DND-41 (cell line): ENCODE measurements at regions not wholly inside any gene's neighbourhood (a gene's known extent, or its start where the extent isn't known, plus 50 kb on each side); places are given as distances from the start of the nearest gene placed in this dataset.

ENCODE experiments used
- ATAC-seq: fragments of 200-7000 bp; cut with Tn5 transposase; 3 replicates; pipeline ENCODE4 v1.9.1; 2021; ENCODE audit warnings: low read depth; ENCODE audit not compliant: insufficient read depth
- DNase-seq: peaks from one replicate; pipeline ENCODE4 v3.0.0-alpha.2; 2020
- H2AFZ ChIP-seq: 2 replicates; pipeline ENCODE4 v1.6.0; 2012; ENCODE audit warnings: low read depth, low read length
- H3K27ac ChIP-seq: 2 replicates; pipeline ENCODE4 v1.5.1; 2012; ENCODE audit warnings: low read length, inconsistent platforms
- H3K27me3 ChIP-seq: fragments of 200-600 bp; sonication (generic); 2 replicates; pipeline ENCODE4 v1.6.0; 2012; ENCODE audit warnings: low read length, mild to moderate bottlenecking, inconsistent platforms; ENCODE audit not compliant: insufficient read depth, poor library complexity
- H3K36me3 ChIP-seq: 2 replicates; pipeline ENCODE4 v1.5.1; 2012; ENCODE audit warnings: low read length, inconsistent platforms; ENCODE audit not compliant: insufficient read depth
- H3K4me1 ChIP-seq: 2 replicates; pipeline ENCODE4 v1.5.1; 2012; ENCODE audit warnings: mild to moderate bottlenecking, low read length; ENCODE audit not compliant: insufficient read depth
- H3K4me2 ChIP-seq: 2 replicates; pipeline ENCODE4 v1.6.0; 2012; ENCODE audit warnings: mild to moderate bottlenecking, moderate library complexity, low read length, inconsistent platforms; ENCODE audit not compliant: insufficient read depth
- H3K4me3 ChIP-seq, 2 experiments: fragments of 200-600 bp in 1 of 2; shearing (Covaris generic) in 1 of 2; 2 replicates each; pipeline ENCODE4 v1.5.1; 2012 to 2016; ENCODE audit warnings: inconsistent platforms in 2 of 2, low read length in 2 of 2, mild to moderate bottlenecking in 2 of 2, low read depth in 1 of 2, moderate library complexity in 1 of 2
- H3K79me2 ChIP-seq: 2 replicates; pipeline ENCODE4 v1.6.0; 2012; ENCODE audit warnings: low read length, inconsistent platforms; ENCODE audit not compliant: insufficient read depth
- H3K9ac ChIP-seq: 2 replicates; pipeline ENCODE4 v1.6.0; 2012; ENCODE audit warnings: low read depth, mild to moderate bottlenecking, inconsistent platforms, low read length, moderate library complexity
- H3K9me3 ChIP-seq: 2 replicates; pipeline ENCODE4 v1.5.1; 2012; ENCODE audit warnings: low read length, moderate library complexity, mild to moderate bottlenecking, inconsistent platforms; ENCODE audit not compliant: insufficient read depth, severe bottlenecking
- H4K20me1 ChIP-seq: 2 replicates; pipeline ENCODE4 v1.6.0; 2012; ENCODE audit warnings: low read length; ENCODE audit not compliant: insufficient read depth
- EZH2 ChIP-seq: IDR thresholded peaks from 3 replicates; pipeline ENCODE4 v1.6.1; 2012; ENCODE audit warnings: borderline replicate concordance, low read depth, mild to moderate bottlenecking, moderate library complexity, low read length, inconsistent platforms; ENCODE audit not compliant: severe bottlenecking
- TF ChIP-seq, protein P1 (sequence below): IDR thresholded peaks from 2 replicates; pipeline ENCODE4 v1.5.1; 2012; ENCODE audit warnings: borderline replicate concordance, low read length, moderate library complexity, mild to moderate bottlenecking; ENCODE audit not compliant: poor library complexity, severe bottlenecking; ENCODE audit errors: extremely low read depth

DNA sequence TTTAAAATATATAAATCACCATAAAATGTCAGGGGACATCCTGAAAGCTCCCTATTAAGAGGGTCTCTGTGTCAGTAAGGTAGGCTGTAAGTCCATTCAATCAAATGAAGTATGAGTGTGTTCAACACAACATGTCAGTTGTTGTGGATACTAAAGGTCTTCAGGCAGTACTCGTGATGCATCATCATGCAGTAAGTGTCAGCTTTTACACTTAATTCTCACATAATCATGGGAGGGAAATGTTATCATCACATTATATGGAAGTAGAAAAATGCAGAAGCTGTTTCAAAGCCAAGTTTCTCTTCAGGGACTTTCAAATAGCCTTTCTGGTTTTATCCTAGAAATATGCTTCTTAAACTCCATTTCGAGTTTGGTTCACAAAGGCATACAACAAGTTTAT lies 477.1 kb upstream of the ID2 start:
- Histone ChIP-seq H3K27me3 (no peaks in the 10 kb centered on the region), H3K4me3 (no peak overlapping the region), H2AFZ (no peak overlapping the region), H3K27ac (no peak overlapping the region), H3K36me3 (no peaks in the 10 kb centered on the region), H3K4me2 (no peak overlapping the region), H3K9ac (no peak overlapping the region), H3K4me1 (no peaks in the 10 kb centered on the region), H4K20me1 (no peaks in the 10 kb centered on the region), H3K79me2 (no peaks in the 10 kb centered on the region), H3K9me3 (peaks cover 17% of the 10 kb centered on the region)
- no peak for ATAC-seq
- no peak for DNase-seq
- TF ChIP-seq, protein P1, sequence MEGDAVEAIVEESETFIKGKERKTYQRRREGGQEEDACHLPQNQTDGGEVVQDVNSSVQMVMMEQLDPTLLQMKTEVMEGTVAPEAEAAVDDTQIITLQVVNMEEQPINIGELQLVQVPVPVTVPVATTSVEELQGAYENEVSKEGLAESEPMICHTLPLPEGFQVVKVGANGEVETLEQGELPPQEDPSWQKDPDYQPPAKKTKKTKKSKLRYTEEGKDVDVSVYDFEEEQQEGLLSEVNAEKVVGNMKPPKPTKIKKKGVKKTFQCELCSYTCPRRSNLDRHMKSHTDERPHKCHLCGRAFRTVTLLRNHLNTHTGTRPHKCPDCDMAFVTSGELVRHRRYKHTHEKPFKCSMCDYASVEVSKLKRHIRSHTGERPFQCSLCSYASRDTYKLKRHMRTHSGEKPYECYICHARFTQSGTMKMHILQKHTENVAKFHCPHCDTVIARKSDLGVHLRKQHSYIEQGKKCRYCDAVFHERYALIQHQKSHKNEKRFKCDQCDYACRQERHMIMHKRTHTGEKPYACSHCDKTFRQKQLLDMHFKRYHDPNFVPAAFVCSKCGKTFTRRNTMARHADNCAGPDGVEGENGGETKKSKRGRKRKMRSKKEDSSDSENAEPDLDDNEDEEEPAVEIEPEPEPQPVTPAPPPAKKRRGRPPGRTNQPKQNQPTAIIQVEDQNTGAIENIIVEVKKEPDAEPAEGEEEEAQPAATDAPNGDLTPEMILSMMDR, result no peak
- TF ChIP-seq EZH2, result no peak

DNA sequence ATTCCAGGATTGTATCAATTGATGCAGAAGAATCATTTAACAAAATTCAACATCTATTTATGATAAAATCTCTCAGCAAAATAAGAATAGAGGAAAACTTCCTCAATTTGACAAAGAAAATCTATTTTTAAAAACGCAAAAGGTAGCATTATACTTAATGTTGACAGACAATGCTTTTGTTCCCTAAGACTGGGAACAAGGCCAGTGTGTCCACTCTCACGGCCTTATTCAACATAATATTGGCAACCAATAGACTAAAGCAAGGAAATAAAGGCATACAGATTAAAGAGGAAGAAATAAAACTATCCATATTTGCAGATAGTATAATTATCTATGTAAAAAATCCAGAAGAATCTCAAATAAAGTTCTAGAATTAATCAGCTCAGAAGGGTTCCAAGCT lies 472.4 kb upstream of the ID2 start:
- Histone ChIP-seq H3K36me3 (no peaks in the 10 kb centered on the region), H2AFZ (no peak overlapping the region), H3K9me3 (peaks cover 14% of the 10 kb centered on the region), H4K20me1 (no peaks in the 10 kb centered on the region), H3K79me2 (no peaks in the 10 kb centered on the region), H3K9ac (no peak overlapping the region), H3K4me2 (no peak overlapping the region), H3K27me3 (no peaks in the 10 kb centered on the region), H3K4me3 (no peak overlapping the region), H3K27ac (no peak overlapping the region), H3K4me1 (no peaks in the 10 kb centered on the region)
- DNase-seq (no peak), ATAC-seq (no peak)
- TF ChIP-seq, protein P1, result no peak
- no peak for TF ChIP-seq EZH2

DNA sequence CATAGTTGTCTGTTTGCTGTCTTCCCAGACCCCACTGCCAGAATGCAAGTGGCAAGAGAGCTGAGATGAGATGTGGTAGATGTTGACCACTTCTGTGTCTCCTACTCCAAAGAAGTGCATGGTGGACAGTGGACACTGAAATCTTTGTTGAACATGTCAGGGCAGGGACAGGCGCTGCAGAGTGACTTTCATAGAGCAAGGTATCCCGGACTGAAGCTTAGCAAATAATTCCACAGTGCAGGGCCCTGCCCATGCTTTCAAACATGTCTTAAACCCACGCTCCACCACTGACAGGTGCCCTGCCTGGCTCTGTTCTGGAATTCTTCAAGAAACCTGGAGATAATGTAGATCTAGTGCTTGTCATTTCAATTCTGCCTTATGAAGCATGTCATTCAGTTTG lies 470.5 kb upstream of the ID2 start:
- Histone ChIP-seq H3K4me1 (no peaks in the 10 kb centered on the region), H3K4me2 (no peak overlapping the region), H4K20me1 (no peaks in the 10 kb centered on the region), H3K27me3 (no peaks in the 10 kb centered on the region), H2AFZ (no peak overlapping the region), H3K4me3 (no peak overlapping the region), H3K79me2 (no peaks in the 10 kb centered on the region), H3K9ac (no peak overlapping the region), H3K27ac (no peak overlapping the region), H3K36me3 (no peaks in the 10 kb centered on the region), H3K9me3 (peaks cover 14% of the 10 kb centered on the region)
- no peak for ATAC-seq
- no peak for DNase-seq
- TF ChIP-seq EZH2, result no peak
- TF ChIP-seq, protein P1, result no peak

DNA sequence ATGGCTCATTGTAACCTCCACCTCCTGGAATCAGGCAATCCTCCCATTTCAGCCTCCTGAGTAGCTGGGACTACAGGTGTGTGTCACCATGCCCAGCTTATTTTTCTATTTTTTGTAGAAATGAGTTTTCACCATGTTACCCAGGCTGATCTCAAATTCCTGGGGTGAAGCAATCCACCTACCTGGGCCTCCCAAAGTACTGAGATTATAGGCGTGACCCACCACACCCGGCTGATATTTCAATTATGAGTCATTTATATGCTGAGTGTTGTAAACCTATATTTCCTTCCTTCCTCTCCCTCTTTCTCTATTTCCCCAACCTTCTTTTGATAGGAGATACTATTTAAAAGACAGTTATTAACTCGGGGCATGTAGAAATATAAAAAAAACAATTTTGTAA lies 469.6 kb upstream of the ID2 start:
- Histone ChIP-seq H3K27me3 (no peaks in the 10 kb centered on the region), H3K79me2 (no peaks in the 10 kb centered on the region), H3K4me3 (no peak overlapping the region), H3K4me2 (no peak overlapping the region), H3K36me3 (no peaks in the 10 kb centered on the region), H3K9me3 (peaks cover 10% of the 10 kb centered on the region), H3K27ac (no peak overlapping the region), H3K4me1 (no peaks in the 10 kb centered on the region), H3K9ac (no peak overlapping the region), H2AFZ (no peak overlapping the region), H4K20me1 (no peaks in the 10 kb centered on the region)
- ATAC-seq (no peak), DNase-seq (no peak)
- TF ChIP-seq, protein P1, result no peak
- no peak for TF ChIP-seq EZH2
